Mammary epithelial cell (primary cell): ENCODE measurements at regions not wholly inside any gene's neighbourhood (a gene's known extent, or its start where the extent isn't known, plus 50 kb on each side); places are given as distances from the start of the nearest gene placed in this dataset.

Source experiments
- CTCF ChIP-seq, 2 donors: IDR thresholded peaks in 1 of 2; conservative IDR thresholded peaks in 1 of 2; 2 replicates each; pipeline ENCODE4 v1.5.1; 2011 to 2012; ENCODE audit warnings: inconsistent platforms in 2 of 2, low read length in 2 of 2, mild to moderate bottlenecking in 2 of 2, control low read depth in 1 of 2, low read depth in 1 of 2; ENCODE audit not compliant: insufficient read depth in 1 of 2; ENCODE audit errors: extremely low read depth in 1 of 2
- EZH2 ChIP-seq: IDR thresholded peaks from 2 replicates; pipeline ENCODE4 v1.6.1; 2012; ENCODE audit warnings: low read length, inconsistent platforms, borderline replicate concordance

- TF ChIP-seq CTCF (conservative IDR thresholded peaks at IDR 0.05 in 1 of 2, IDR thresholded peaks at IDR 0.05 in 1 of 2; ENCODE audit: extremely low read depth in 1 of 2, insufficient read depth in 1 of 2, low read depth in 1 of 2, low read length in 2 of 2), result no peak
- TF ChIP-seq EZH2, result no peak
Observed at GRCh38 chr2:11101430-11101829, 53.8 kb upstream of the SLC66A3 start.
